ENCODE measurements at regions not wholly inside any gene's neighbourhood (a gene's known extent, or its start where the extent isn't known, plus 50 kb on each side); places are given as distances from the start of the nearest gene placed in this dataset.

DNA sequence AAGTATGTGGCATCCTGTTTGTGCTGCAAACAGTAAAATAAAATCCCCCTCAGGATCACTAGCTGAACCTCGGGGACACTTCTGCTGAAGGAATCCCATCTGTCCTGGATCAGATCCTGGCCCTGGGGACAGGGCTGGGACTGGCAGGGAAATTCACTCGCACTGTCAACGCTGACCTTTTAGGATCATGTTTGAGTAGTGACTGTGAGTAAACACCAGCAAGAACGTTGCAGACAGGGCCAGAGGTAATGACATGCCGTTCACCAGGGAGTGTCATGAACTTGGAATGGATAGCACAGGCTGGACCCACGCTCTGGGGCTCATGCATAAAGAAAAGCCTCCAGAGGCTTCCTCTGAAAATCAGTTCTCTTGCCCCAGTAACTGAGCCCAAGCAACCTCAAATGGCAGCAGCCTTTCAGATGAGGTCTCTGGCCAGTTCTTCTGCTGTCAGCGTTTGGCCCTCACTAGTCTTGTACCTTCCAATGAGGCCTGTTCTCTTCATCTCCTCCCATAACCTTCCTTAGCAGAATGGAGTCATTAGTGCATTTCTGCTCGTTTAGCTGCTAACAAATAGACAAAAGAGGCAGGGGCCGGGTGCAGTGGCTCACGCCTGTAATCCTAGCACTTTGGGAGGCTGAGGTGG lies 51.0 kb upstream of the BARX2 start:
- peak; percentile 51 for DNase-seq

DNA sequence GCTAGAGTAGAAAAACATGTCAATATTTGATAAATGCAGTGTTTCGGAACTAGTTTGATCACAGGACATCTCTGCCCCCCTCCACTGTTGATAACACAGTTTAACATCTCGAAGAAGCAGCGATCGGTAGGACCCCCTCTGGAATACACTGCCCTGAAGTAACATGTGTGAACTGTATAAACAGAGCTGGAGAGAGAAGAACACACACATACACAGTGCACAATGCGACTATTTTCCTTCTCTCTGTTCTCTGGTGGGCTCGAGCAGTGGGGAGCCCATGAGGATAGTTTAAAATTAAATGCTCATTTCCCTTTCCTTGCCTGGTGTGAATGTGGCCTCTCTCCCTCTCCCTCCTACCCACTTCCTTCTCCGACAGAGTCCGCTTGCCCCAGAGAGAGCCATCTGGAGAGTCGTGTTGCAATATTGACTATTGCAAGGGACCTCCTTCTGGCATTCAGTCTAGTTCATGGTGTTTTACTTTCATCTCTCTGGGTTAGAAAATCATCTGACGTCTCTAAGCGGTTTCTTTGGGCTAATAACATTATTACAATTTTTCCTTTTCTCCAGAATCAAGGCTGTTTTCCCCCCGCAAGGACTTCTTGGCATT lies 51.6 kb upstream of the BARX2 start:
- peak; percentile 59 for DNase-seq

DNA sequence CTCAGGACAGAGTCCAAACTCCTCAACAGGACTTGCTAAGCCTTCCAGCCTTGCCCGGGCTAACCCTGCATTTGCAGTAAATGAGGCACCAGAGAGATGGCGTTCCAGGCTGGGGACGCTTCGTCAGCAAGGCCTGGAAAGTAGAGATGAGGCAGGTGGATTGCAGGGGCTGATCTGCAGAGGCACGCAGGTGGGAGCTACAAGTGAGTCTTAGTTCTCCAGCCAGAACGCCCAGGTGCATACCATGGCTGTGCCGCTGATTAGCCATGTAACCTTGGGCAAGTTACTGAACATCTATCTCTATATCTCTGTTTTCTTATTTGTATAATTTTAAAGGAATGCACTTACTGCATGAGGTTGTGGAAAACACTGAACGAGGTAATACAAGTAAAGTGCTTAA lies 52.7 kb upstream of the BARX2 start:
- DNase-seq, result no peak

DNA sequence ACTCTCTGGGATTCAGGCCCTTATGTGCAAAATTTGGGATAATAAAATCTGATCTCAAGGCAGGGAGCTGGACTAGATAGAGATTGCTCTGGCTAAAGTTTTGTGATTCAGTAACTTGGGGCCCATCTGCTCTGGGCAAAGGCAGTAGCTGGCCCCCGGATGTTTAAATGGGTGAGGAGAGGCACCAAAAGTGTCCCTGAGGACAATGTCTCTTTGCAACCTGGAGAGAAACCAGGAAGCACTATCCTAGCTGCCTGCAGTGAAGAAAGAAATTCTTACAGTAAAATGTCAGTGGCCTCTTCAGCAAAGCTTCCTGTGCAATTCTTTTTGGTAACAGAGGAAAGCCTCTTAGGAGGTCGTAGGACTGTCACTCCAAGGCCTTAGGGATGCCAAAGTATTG lies 54.6 kb upstream of the BARX2 start:
- DNase-seq, result no peak

DNA sequence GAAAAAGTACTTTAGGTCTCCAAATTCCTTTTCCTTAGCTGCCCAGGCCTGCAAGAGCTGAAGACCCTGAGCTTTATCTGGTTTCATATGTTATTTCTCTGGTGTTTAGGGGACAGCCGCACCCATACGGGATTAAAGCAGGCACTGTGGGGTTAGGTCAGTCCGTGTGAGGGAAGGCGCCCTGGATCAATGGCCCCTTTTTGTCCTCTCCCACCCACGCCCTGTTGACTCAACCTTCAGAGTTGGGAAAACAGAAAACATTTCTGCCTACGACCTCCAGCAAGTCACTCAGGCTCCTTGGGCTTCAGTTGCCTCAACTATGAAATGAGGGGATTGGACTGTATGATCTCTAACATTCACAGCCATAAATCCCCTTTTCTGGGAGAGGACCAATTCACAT lies 55.2 kb upstream of the BARX2 start:
- no peak for DNase-seq

DNA sequence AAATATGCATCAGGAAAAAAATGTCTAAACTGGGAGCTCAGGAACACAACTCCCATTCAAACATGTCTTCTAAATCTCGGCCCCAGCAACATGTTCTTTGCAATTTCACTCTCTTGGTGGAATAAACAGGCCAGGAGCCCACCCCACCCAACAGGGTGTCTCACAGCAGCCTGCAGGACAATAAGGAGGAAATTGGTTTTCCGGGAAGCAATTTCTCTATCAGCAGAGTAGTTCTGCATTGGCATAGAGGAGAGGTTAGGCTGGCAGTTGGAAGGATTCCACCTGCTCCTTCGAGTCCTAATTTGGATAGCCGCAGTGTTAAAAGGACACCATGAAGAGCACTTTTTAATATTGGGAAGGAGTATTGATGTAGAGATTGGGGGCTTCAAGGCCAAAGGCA lies 55.9 kb upstream of the BARX2 start:
- no peak for DNase-seq

DNA sequence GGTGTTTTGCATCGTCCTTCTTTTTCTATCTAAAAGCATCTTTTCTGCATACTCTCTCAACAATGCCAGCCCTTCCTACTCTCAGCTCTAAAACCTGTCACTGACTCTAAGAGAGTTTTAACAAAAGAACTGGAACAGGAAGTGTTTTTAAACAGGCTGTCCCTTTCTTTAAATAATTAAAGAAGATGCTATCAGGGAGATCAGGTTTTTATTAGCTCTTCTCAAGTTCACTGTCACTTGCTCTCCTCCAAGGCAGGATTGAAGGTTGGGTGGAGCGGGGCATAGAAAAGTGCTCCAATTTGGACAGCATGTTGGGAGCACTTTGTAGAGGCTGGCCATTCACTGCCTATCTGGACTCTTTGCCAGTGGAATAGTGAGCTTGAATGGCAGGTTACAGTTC lies 56.4 kb upstream of the BARX2 start:
- DNase-seq, result no peak

DNA sequence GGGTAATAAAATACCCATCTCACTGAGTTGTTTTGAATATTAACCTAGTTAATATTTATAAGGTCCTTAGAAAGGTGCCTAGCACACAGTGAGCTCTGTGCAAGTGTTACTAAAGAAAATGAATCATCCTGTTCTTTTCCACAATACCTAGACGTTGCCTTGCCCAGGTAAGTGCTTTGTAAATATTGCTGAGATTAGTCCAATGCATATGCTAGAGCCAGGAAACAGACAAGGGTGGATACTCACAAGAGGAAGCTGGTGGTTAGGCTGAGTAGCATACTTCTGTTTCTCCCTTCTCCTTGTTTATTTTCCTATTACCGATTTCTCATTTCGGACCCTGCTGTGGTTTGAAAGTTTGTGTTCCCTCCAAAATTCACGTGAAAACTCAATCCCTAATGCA lies 58.1 kb upstream of the BARX2 start:
- DNase-seq, result peak; percentile 66

DNA sequence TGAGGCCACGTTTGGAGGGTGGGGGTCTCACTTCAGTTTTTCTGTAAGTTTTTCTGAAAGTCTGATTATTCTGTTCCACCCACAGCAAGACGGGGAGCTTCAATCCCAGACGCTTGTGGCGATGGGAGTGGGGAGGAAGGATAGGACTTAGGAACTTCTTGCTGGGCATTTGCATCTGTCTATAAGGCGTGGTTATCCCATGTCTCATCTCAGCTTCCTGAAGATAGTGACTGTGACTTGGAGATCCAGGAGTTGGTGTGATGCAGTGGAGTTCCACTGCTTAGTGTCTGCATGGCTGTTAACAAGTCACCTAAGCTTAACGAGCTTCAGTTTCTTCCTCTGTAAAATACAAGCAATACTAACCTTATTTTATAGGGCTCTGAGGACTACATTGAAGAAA lies 58.9 kb upstream of the BARX2 start:
- DNase-seq, result no peak

DNA sequence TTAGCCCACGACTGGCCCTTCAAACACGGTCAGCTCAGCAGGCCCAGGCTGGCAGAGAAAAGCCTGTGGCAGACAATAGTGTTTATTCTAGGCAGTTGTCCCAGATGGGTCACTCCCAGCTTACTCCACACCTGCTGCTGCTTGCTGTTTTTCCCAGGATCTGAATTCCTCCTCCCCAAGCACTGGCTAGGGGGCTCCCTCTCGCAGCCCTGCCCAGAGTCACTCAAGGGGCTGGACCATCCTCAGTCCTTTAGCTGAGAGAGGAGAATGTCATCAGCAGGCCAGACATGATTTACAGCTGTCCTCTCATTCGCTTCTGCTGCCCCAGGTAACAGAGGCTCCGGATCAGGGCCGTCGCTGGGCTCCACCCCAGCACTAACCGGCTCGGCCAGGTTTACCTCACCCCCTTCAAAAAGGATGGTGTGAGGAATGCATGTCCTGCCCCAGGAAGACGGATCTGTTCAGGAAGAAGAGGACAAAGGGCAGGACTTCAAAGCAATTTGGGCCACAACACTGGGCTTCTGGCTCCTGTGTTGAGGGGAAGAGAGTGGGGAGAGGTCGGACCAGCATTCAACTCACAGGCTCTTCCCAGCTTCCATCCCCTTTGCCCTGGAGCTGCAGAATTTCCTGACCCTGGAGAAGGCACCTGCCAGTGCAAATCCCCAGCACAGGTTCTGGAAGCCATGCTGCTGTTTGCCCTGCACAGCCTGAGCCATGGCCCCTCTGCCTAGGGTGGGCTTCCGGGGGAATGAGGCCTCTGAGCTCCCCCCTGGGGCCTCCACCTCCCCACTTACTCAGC lies 59.7 kb upstream of the BARX2 start:
- DNase-seq, result peak; percentile 90

DNA sequence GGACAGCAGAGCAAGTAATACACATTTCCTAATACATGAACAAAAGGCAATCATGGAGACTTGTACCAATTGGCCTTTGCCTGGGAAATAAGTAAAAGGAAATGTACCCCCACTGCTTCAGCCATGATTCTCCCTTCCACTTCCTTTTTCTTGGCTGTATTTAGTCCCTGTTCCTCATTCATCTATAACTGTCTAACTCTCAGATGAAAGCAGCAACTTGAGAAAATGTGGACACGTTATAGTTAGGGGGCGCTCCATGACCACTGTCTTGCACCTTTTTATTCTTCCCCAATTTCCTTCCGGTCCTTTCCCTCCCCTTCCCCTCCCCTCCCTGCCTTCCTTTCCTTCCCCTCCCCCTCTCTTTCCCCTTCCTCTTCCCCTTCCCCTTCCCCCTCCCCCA lies 61.3 kb upstream of the BARX2 start:
- no peak for DNase-seq

DNA sequence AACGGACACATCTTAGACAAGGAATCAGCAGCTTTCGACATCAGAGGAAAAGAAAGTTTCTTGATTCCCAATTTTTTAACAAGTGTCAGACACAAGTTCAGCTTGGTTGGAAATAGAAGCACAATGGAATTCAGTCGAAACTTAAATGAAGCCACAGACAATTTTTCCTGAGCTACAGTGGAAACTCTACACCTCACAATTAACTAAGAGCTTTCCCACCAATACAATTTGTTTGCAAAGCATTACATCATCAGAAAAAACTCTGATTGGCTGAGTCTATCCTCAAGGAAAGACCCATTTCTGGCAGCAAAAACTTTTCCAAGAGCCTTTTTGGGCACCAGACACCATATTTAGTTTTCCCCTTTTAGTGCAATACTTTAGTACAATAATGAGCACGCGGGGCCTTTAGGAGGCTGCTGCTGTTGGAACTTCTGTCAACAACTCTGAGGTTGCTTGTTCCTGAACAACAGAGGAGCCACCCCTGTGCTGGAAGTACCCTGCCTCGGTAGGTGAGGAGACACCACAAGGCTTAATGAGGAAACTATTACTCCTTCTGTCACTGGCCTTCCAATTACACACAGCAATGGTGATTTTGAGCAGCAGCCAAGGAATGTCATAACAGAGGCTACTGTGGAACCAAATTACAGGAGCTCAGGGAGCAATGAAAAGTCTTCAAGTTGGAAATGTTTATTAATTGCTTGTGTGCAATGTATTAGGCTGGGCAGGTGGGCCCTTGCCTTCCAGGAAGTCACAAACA lies 61.9 kb upstream of the BARX2 start:
- DNase-seq, result peak; percentile 29

DNA sequence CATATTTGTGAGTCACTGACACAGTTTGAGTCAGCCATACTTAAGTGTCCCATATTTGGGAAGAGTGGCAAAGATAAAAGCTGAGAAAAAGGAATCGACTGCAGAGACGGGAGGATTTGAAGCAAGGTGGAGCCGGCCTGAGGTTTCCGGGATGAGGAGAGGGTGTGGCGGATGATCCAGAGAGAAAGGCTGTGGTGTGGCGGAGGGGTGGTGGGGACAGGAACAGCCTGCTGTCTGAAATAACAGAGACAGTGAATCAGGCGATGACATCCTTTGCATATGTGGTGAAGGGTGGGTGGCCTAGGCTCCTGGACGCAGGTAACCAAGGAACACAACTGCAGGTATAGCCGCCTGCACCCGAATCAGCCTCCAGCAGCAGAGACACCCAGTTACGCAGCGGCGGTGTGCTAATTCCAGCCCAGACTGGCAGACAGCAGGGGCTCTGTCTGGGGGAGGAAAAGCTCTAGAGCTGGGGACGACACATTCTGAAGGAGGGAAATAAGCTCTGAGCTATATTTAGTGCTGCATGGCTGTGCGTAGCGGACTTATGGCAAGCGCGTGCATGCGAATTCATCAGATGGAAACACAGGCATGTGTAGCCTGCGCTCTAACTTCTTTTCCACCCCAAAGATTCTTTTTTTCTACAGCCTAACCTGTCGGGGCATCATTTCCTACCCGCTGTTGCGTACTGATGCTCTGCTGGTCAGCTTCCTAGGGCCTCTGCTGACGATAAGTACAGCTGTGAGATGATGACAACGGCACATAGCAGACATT lies 62.7 kb upstream of the BARX2 start:
- DNase-seq, result no peak

DNA sequence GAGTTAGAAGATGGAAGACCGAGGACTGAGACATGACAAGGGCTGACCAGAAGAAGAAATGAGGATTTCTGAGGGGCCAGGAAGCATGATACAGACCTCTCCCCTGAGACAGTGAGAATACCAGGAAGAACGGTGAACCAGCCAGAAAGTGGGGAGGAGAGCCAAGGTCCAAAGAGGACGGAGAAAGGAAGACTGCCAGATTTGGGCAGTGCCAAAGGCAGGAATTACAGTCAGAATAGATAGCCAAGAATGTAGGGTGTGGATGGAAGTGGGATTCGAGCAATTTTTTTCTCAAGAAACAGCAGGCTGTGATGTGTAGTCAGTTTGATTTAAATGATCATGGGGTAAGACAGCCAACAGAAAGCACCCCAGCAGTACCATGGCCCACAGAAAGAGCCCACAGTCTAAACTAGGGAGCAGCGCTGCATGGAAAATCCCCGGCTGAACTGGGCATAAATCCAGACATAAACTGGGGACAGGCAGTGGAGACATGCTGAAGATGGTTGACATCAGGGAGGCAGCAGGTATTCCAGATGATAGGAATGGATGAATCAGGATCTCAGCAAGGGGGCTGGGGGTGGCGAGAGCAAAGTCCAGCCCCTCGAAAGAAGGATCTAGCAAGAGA lies 67.3 kb upstream of the BARX2 start:
- no peak for DNase-seq

DNA sequence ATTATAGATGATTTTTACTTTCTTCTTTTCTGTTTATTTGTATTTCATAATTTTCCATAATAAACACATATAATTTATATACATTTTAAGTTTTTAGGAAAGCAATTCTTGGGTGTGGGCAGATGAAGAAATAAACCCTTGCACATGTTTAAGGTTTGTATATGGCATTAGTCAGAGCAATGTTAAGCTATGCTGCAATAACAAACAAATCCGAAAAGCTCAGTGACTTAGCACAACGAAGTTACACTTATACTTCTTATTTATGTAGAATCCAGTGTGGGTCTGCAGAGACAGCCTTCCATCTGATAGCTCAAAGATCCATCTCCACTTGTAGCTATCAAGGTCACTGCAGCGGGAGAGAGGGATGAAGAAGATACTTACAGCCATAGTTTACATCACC lies 68.5 kb upstream of the BARX2 start:
- no peak for DNase-seq

DNA sequence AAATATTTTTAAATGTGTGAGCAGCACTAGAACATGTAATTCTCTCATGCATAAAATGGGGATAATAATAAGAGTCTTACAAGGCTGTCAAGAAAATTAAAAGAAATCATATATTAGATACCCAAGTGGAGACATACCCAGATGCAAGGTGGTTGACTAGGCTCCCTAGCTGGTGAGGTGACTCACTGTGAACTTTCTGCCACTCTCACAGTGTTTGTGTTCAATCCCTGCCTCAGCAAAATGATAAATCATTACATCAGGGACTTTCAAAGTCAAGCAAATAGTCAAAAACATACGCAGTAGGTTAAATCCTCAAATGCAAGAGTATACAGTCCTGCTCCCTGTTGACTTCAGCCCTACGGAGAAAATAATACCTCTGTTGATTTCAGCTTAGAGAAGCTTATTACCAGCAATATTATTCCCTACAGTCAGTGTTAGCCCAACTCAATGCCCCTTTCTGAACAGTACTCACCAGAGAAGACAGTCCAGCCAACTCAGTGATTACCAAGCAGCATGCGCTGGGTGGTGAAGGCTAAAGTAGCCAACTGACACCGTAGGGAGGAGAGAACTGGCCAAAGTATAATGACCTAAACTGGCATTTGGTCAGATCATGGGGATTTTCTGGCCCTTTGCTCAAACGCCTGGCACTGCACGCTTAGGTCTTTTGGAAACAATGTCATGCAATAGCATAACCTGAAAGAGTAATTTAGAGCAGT lies 73.1 kb upstream of the BARX2 start:
- no peak for DNase-seq

DNA sequence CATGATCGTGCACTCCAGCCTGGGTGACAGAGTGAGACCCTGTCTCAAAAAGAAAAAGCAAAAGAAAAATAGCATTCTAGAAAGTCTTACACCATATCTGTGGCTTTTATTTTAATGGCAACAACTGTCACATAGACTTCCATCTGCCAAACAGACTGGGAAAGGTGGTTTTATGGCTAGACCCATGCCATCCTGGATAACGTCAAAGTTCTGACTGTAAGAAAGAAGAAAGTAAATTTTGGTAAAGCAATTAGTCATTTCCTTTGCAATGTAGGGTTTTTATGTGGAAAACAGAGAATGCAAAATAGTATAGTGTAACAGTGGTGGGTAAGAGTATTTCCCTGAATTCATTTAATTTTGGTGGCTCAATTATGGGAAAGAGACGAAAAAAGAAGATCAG lies 75.5 kb upstream of the BARX2 start:
- DNase-seq, result no peak

DNA sequence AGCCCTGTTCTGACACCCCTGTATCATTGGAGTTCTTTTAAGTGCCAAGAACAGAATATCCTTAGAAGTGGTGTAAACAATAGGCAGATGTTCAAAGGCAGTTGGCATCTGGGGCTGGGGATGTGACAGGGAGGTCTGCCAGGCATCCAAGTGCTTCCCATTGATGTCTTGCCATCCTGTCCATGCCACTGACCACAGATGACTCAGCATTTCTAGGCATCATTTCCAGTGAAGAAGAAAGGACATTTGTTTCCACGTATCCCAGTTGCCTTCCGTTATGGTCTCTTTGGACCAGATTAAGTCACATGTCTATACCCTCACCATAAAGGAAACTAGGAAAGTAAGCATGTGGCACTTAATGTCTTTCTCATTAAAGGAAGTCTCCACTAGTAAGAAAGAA lies 76.7 kb upstream of the BARX2 start:
- no peak for DNase-seq

DNA sequence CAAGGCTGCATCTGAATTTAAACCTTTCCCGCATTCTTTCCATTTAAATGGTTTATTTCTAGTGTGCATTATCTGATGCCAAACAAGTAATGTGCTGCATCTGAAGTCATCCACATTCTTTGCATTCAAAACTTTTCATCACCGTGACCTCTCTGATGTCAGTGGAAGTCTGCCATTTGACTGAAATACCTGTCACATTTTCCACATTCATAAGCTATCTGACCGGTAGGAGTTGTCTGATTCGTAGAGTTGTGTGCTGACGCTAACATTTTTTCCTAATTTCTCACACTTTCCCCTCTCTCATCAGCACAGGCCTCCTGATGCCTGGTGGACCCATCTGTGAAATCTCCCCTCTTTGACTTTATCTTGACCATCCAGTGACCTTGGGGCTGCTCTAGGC lies 79.9 kb upstream of the BARX2 start:
- no peak for DNase-seq

DNA sequence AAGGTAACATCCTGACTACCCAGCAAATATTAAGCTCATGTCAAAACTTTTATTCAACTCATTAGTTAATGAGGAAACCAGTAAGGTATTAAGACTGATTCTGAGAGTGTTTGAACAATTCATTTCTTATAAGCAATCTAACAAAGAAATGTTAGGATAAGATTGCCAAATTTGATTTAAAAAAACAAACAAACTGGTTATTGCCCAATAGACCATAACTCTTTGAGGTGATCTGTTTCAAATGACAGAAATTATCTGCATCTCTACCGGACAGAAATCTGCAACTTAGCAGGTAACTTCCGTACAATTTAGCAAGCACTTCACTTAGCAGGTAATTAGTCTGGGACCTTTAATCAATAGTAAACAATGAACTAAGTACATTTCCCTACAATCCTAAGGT lies 82.9 kb upstream of the BARX2 start:
- no peak for DNase-seq

DNA sequence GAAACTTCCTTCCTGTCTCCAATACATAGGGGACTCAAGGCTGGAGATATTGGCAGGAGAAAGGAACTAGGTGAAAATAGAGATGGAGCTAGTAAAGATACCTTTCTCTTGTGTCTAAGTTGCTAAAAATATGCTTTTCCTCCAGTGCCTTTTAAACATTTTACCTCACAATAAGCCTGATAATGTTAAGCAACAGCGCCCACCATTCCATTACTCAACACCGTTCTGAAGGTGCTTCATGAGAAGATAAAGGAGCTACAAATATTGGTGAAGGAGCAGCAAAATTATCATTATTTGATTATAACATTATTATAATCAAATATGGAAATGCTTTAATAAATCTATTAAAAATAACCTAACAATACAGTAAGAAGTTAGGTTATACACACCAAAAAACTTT lies 83.6 kb upstream of the BARX2 start:
- no peak for DNase-seq

DNA sequence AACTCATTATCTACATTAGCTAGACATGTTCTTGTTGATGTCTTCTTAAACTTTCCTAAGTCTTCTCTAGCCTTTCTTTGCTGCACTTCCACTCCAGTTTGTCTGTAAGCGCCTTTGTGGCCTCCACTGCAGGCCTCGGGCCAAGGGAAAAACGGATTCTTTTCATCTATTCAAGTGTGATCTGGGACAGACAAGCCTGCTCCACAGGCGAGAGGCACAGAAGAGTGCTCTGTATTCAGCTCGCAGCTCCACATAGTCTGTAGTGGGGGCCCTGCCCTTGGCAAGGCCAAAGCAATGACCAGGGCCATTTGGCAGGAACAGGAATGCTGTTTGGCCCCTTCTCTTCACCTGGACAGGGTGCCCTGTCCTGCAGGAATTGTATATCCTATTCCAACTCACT lies 84.1 kb upstream of the BARX2 start:
- DNase-seq, result no peak
